WTC11 (cell line): ENCODE measurements at regions not wholly inside any gene's neighbourhood (a gene's known extent, or its start where the extent isn't known, plus 50 kb on each side); places are given as distances from the start of the nearest gene placed in this dataset.
"Not testable (repeated sequence)": the region's sequence is repeated elsewhere in the genome, so short reads cannot be mapped to it uniquely, and the experiment has no call there.

Source experiments
- ATAC-seq: fragments of 200-7000 bp; cut with Tn5 transposase; 2 replicates; pipeline ENCODE4 v1.10.0; 2021; ENCODE audit warnings: mild to moderate bottlenecking, moderate library complexity
- CTCF ChIA-PET: fragments of 300-600 bp; sonication (Branson Sonifier 250); formaldehyde crosslinking; loops from one replicate; lab custom pipeline; 2021; ENCODE audit warnings: antibody characterized with exemption; lab: Charles Lee
- POLR2A ChIA-PET: fragments of 350-600 bp; sonication (Branson Sonifier 250); formaldehyde crosslinking; loops from one replicate; lab custom pipeline; 2021; ENCODE audit warnings: antibody characterized with exemption; lab: Charles Lee
- DNase-seq: peaks from one replicate; pipeline ENCODE4 v3.0.0; 2021; ENCODE audit warnings: low spot score
- H3K27ac Mint-ChIP-seq: 2 replicates; pipeline ENCODE4 v1.8.0; 2021; ENCODE audit warnings: mixed read lengths
- H3K27me3 Mint-ChIP-seq: 2 replicates; pipeline ENCODE4 v1.8.0; 2021; ENCODE audit warnings: low read depth, mild to moderate bottlenecking, moderate library complexity, mixed read lengths
- H3K36me3 Mint-ChIP-seq: 2 replicates; pipeline ENCODE4 v1.8.0; 2021; ENCODE audit warnings: mixed read lengths
- H3K4me1 Mint-ChIP-seq: 2 replicates; pipeline ENCODE4 v1.8.0; 2022; ENCODE audit warnings: mixed read lengths
- H3K4me3 Mint-ChIP-seq: 2 replicates; pipeline ENCODE4 v1.8.0; 2021; ENCODE audit warnings: mild to moderate bottlenecking, moderate library complexity, mixed read lengths
- H3K9me3 Mint-ChIP-seq: 2 replicates; pipeline ENCODE4 v1.8.0; 2021; ENCODE audit warnings: mixed read lengths
- ATF1 ChIP-seq: sonication (generic); formaldehyde crosslinking; IDR thresholded peaks from 2 replicates; pipeline ENCODE4 v1.8.1; 2023; ENCODE audit warnings: mild to moderate bottlenecking, moderate library complexity, missing genetic modification reagents
- ESRRA ChIP-seq: sonication (generic); formaldehyde crosslinking; IDR thresholded peaks from 2 replicates; pipeline ENCODE4 v1.8.1; 2022; ENCODE audit warnings: mild to moderate bottlenecking, missing genetic modification reagents, borderline replicate concordance
- ETV6 ChIP-seq: sonication (generic); formaldehyde crosslinking; IDR thresholded peaks from 2 replicates; pipeline ENCODE4 v1.8.1; 2022; ENCODE audit warnings: mild to moderate bottlenecking, missing genetic modification reagents
- FOXK1 ChIP-seq: sonication (generic); formaldehyde crosslinking; IDR thresholded peaks from 2 replicates; pipeline ENCODE4 v1.8.0; 2022; ENCODE audit warnings: mild to moderate bottlenecking, moderate library complexity, missing genetic modification reagents
- GTF2I ChIP-seq: fragments of 250-450 bp; sonication (Bioruptor Pico); conservative IDR thresholded peaks from 2 replicates; pipeline ENCODE4 v1.4.0; 2021; ENCODE audit warnings: mild to moderate bottlenecking
- HMGA2 ChIP-seq: fragments of 250-450 bp; sonication (Bioruptor Pico); IDR thresholded peaks from 2 replicates; pipeline ENCODE4 v1.4.0; 2021; ENCODE audit warnings: mild to moderate bottlenecking, moderate library complexity
- JUN ChIP-seq: sonication (generic); formaldehyde crosslinking; IDR thresholded peaks from 2 replicates; pipeline ENCODE4 v1.8.0; 2023; ENCODE audit warnings: mild to moderate bottlenecking, missing genetic modification reagents
- MXD4 ChIP-seq: fragments of 250-450 bp; sonication (Bioruptor Pico); IDR thresholded peaks from 2 replicates; pipeline ENCODE4 v1.8.0; 2021; ENCODE audit warnings: mild to moderate bottlenecking, moderate library complexity, borderline replicate concordance
- NFE2L1 ChIP-seq: sonication (generic); formaldehyde crosslinking; IDR thresholded peaks from 2 replicates; pipeline ENCODE4 v1.8.1; 2023; ENCODE audit warnings: missing genetic modification reagents
- SMAD4 ChIP-seq: sonication (generic); formaldehyde crosslinking; IDR thresholded peaks from 2 replicates; pipeline ENCODE4 v1.8.0; 2022; ENCODE audit warnings: mild to moderate bottlenecking, missing genetic modification reagents
- ZBTB21 ChIP-seq: sonication (generic); formaldehyde crosslinking; IDR thresholded peaks from 2 replicates; pipeline ENCODE4 v1.8.1; 2023; ENCODE audit warnings: mild to moderate bottlenecking, missing genetic modification reagents, borderline replicate concordance
- ZNF121 ChIP-seq: sonication (generic); formaldehyde crosslinking; IDR thresholded peaks from 2 replicates; pipeline ENCODE4 v1.8.0; 2023; ENCODE audit warnings: missing genetic modification reagents
- TF ChIP-seq, protein P1 (sequence below): fragments of 250-450 bp; sonication (Bioruptor Pico); IDR thresholded peaks from 2 replicates; pipeline ENCODE4 v1.9.0; 2021; ENCODE audit warnings: moderate library complexity, mild to moderate bottlenecking, inconsistent platforms, borderline replicate concordance
- TF ChIP-seq, protein P2 (sequence below): sonication (generic); formaldehyde crosslinking; IDR thresholded peaks from 2 replicates; pipeline ENCODE4 v1.8.1; 2023; ENCODE audit warnings: mild to moderate bottlenecking, missing genetic modification reagents, moderate library complexity
- TF ChIP-seq, protein P3 (sequence below): sonication (generic); formaldehyde crosslinking; IDR thresholded peaks from 2 replicates; pipeline ENCODE4 v1.8.0; 2022; ENCODE audit warnings: mild to moderate bottlenecking, missing genetic modification reagents
- TF ChIP-seq, protein P4 (sequence below): sonication (generic); formaldehyde crosslinking; IDR thresholded peaks from 2 replicates; pipeline ENCODE4 v1.8.1; 2023; ENCODE audit warnings: mild to moderate bottlenecking, moderate library complexity, missing genetic modification reagents
- TF ChIP-seq, protein P5 (sequence below): fragments of 250-450 bp; sonication (Bioruptor Pico); IDR thresholded peaks from 2 replicates; pipeline ENCODE4 v1.8.0; 2021; ENCODE audit warnings: mild to moderate bottlenecking
- TF ChIP-seq, protein P6 (sequence below): sonication (generic); formaldehyde crosslinking; IDR thresholded peaks from 2 replicates; pipeline ENCODE4 v1.8.1; 2022; ENCODE audit warnings: low read depth, mild to moderate bottlenecking, moderate library complexity, missing genetic modification reagents, borderline replicate concordance
- TF ChIP-seq, protein P7 (sequence below): sonication (generic); formaldehyde crosslinking; IDR thresholded peaks from 2 replicates; pipeline ENCODE4 v1.8.0; 2023; ENCODE audit warnings: missing genetic modification reagents, mild to moderate bottlenecking, borderline replicate concordance

DNA sequence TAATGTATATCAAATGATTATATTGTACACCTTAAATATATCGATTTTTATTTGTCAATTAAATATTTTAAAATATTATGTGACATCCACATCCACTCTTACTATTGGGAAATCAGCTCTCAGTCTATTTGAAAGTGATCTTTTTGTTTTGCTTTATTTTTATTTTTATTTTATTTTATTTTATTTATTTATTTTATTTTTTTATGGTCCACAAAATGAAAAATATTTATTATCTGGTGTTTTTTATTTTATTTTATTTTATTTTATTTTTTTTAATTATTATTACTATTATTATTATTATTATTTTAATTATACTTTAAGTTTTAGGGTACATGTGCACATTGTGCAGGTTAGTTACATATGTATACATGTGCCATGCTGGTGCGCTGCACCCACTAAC is 533.5 kb upstream of the ANO5 start:
- H3K9me3 Mint-ChIP-seq, H3K27me3 Mint-ChIP-seq: not testable (repeated sequence)

DNA sequence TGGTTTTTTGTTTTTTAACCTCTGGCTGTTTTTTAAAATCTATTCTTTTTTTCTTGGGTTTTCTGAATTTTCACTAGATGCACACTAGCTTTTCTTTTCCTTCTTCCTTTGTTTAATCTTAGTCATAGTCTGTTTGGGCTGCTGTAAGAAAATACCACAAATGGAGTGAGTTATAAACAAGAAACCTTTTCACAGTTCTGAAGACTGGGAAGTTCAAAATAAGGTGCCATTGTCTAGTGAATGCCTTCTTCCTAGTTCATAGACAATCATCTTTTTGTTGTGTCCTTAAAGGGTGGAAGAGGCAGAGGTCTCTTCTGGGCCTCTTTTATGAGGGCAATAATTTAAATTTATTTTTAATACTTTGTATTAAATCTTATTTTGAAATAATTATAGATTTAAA is 532.9 kb upstream of the ANO5 start:
- POLR2A ChIA-PET = no interaction called here
- H3K36me3 Mint-ChIP-seq = no peaks in the 10 kb centered on the region
- H3K4me1 Mint-ChIP-seq = no peaks in the 10 kb centered on the region
- H3K27ac Mint-ChIP-seq = no peak overlapping the region
- CTCF ChIA-PET = no interaction called here
- H3K9me3 Mint-ChIP-seq = peaks cover 5% of the 10 kb centered on the region
- H3K27me3 Mint-ChIP-seq = no peaks in the 10 kb centered on the region
- no peak for ATAC-seq
- TF ChIP-seq, protein P1, sequence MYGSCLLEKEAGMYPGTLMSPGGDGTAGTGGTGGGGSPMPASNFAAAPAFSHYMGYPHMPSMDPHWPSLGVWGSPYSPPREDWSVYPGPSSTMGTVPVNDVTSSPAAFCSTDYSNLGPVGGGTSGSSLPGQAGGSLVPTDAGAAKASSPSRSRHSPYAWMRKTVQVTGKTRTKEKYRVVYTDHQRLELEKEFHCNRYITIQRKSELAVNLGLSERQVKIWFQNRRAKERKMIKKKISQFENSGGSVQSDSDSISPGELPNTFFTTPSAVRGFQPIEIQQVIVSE = no peak
- no peak for TF ChIP-seq ESRRA
- TF ChIP-seq, protein P2, sequence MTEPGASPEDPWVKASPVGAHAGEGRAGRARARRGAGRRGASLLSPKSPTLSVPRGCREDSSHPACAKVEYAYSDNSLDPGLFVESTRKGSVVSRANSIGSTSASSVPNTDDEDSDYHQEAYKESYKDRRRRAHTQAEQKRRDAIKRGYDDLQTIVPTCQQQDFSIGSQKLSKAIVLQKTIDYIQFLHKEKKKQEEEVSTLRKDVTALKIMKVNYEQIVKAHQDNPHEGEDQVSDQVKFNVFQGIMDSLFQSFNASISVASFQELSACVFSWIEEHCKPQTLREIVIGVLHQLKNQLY (CRISPR knock-in tag) = no peak
- TF ChIP-seq, protein P3, sequence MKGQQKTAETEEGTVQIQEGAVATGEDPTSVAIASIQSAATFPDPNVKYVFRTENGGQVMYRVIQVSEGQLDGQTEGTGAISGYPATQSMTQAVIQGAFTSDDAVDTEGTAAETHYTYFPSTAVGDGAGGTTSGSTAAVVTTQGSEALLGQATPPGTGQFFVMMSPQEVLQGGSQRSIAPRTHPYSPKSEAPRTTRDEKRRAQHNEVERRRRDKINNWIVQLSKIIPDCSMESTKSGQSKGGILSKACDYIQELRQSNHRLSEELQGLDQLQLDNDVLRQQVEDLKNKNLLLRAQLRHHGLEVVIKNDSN = no peak
- H3K4me3 Mint-ChIP-seq = no peak overlapping the region
- DNase-seq = no peak

More for the DNA sequence above, 533.5 kb upstream of the ANO5 start:
- peak; percentile 99 for TF ChIP-seq HMGA2 (CRISPR knock-in tag)
- TF ChIP-seq, all 79 proteins: peak for 1; not testable (repeated sequence) for 78
- H3K4me1 Mint-ChIP-seq, H3K27ac Mint-ChIP-seq, CTCF ChIA-PET, H3K36me3 Mint-ChIP-seq, H3K4me3 Mint-ChIP-seq, POLR2A ChIA-PET, ATAC-seq, DNase-seq: not testable (repeated sequence)

DNA sequence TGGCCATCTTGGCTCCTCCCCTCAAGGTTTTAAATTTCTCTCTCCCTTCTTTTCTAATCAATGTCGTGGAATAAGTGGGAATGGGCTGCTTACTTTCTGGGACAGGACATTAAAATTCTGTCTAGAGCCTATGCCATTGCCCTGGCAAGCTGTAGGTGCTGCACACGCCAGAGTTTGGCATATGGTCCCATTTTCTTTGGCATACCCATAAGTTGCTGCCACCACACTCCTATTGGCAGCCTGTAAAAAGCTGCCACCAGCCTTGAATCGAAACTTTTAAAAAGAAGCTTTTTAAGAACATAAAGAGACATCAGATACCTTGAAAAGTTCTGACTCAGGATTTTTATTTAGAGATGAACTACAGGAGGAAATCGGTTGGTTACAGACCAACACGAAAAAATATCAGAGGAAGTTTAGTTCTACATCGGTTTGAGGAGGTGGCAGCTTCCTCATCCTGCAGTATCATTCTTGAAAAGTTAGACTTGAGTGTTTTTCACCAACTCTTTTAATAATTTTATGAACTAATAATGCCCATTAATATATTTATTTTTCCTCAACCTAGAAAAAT is 517.8 kb upstream of the ANO5 start:
- DNase-seq = no peak
- Mint-ChIP-seq H3K4me1 (peaks cover 4% of the 10 kb centered on the region), H3K36me3 (0 out of 2 replicates have a peak, but pooled peaks cover 2% of the 10 kb centered on the region), H3K4me3 (no peak overlapping the region), H3K27ac (no peak overlapping the region), H3K9me3 (peaks cover 15% of the 10 kb centered on the region; the same call in 1 of the 2 replicates), H3K27me3 (peaks cover 3% of the 10 kb centered on the region; the same call in 1 of the 2 replicates)
- CTCF ChIA-PET = no interaction called here
- ATAC-seq = no peak
- POLR2A ChIA-PET = no interaction called here
- no peak for TF ChIP-seq FOXK1 (CRISPR knock-in tag)
- TF ChIP-seq GTF2I (CRISPR knock-in tag) = no peak
- TF ChIP-seq SMAD4 = no peak
- TF ChIP-seq, protein P4, sequence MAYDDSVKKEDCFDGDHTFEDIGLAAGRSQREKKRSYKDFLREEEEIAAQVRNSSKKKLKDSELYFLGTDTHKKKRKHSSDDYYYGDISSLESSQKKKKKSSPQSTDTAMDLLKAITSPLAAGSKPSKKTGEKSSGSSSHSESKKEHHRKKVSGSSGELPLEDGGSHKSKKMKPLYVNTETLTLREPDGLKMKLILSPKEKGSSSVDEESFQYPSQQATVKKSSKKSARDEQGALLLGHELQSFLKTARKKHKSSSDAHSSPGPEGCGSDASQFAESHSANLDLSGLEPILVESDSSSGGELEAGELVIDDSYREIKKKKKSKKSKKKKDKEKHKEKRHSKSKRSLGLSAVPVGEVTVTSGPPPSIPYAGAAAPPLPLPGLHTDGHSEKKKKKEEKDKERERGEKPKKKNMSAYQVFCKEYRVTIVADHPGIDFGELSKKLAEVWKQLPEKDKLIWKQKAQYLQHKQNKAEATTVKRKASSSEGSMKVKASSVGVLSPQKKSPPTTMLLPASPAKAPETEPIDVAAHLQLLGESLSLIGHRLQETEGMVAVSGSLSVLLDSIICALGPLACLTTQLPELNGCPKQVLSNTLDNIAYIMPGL (CRISPR knock-in tag) = no peak
- no peak for TF ChIP-seq ETV6
- no peak for TF ChIP-seq ZBTB21 (CRISPR knock-in tag)
- no peak for TF ChIP-seq ATF1
- no peak for TF ChIP-seq NFE2L1 (CRISPR knock-in tag)
- TF ChIP-seq, protein P5, sequence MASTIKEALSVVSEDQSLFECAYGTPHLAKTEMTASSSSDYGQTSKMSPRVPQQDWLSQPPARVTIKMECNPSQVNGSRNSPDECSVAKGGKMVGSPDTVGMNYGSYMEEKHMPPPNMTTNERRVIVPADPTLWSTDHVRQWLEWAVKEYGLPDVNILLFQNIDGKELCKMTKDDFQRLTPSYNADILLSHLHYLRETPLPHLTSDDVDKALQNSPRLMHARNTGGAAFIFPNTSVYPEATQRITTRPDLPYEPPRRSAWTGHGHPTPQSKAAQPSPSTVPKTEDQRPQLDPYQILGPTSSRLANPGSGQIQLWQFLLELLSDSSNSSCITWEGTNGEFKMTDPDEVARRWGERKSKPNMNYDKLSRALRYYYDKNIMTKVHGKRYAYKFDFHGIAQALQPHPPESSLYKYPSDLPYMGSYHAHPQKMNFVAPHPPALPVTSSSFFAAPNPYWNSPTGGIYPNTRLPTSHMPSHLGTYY (CRISPR knock-in tag) = no peak
- TF ChIP-seq ZNF121 (CRISPR knock-in tag) = no peak

DNA sequence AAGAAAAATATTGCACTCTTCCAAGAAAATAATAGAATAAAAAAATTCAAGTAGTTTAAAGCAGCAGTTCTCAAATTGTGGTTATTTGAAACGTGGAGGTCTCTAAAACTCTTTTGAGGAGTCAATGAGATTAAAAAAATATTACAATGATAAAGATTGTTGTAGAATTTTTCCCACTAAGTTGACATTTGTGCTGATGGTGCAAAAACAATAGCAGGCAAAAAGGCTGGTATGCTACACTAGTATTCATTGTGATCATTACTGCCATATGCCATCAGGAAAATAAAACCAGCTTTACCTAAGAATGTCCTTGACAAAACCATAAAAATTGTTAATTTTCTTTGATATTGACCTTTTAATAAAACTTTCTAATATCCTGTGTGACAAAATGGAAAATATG is 505.2 kb upstream of the ANO5 start:
- ATAC-seq (no peak), DNase-seq (no peak)
- Mint-ChIP-seq H3K4me1 (no peaks in the 10 kb centered on the region), H3K4me3 (no peak overlapping the region), H3K27ac (no peak overlapping the region), H3K27me3 (no peaks in the 10 kb centered on the region), H3K36me3 (no peaks in the 10 kb centered on the region), H3K9me3 (0 out of 2 replicates have a peak, but pooled peaks cover 4% of the 10 kb centered on the region)
- POLR2A ChIA-PET = no interaction called here
- CTCF ChIA-PET = no interaction called here
- TF ChIP-seq, protein P6, sequence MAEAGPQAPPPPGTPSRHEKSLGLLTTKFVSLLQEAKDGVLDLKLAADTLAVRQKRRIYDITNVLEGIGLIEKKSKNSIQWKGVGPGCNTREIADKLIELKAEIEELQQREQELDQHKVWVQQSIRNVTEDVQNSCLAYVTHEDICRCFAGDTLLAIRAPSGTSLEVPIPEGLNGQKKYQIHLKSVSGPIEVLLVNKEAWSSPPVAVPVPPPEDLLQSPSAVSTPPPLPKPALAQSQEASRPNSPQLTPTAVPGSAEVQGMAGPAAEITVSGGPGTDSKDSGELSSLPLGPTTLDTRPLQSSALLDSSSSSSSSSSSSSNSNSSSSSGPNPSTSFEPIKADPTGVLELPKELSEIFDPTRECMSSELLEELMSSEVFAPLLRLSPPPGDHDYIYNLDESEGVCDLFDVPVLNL (CRISPR knock-in tag) = no peak
- TF ChIP-seq, protein P7, sequence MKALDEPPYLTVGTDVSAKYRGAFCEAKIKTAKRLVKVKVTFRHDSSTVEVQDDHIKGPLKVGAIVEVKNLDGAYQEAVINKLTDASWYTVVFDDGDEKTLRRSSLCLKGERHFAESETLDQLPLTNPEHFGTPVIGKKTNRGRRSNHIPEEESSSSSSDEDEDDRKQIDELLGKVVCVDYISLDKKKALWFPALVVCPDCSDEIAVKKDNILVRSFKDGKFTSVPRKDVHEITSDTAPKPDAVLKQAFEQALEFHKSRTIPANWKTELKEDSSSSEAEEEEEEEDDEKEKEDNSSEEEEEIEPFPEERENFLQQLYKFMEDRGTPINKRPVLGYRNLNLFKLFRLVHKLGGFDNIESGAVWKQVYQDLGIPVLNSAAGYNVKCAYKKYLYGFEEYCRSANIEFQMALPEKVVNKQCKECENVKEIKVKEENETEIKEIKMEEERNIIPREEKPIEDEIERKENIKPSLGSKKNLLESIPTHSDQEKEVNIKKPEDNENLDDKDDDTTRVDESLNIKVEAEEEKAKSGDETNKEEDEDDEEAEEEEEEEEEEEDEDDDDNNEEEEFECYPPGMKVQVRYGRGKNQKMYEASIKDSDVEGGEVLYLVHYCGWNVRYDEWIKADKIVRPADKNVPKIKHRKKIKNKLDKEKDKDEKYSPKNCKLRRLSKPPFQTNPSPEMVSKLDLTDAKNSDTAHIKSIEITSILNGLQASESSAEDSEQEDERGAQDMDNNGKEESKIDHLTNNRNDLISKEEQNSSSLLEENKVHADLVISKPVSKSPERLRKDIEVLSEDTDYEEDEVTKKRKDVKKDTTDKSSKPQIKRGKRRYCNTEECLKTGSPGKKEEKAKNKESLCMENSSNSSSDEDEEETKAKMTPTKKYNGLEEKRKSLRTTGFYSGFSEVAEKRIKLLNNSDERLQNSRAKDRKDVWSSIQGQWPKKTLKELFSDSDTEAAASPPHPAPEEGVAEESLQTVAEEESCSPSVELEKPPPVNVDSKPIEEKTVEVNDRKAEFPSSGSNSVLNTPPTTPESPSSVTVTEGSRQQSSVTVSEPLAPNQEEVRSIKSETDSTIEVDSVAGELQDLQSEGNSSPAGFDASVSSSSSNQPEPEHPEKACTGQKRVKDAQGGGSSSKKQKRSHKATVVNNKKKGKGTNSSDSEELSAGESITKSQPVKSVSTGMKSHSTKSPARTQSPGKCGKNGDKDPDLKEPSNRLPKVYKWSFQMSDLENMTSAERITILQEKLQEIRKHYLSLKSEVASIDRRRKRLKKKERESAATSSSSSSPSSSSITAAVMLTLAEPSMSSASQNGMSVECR (CRISPR knock-in tag) = no peak
- TF ChIP-seq MXD4 (CRISPR knock-in tag) (no peak), JUN (no peak)
